HG03064 (cell line): ENCODE measurements at regions not wholly inside any gene's neighbourhood (a gene's known extent, or its start where the extent isn't known, plus 50 kb on each side); places are given as distances from the start of the nearest gene placed in this dataset.
A peak's percentile ranks its signal among the peaks of the same experiment; 100 is the strongest.

Experiments
- ATAC-seq: cut with Tn5 transposase; IDR thresholded peaks from one replicate; pipeline ENCODE4 v1.9.1; 2021; ENCODE audit warnings: low read depth; ENCODE audit not compliant: unreplicated experiment

GRCh38 chrX:20529301-20529700, 262.6 kb upstream of the RPS6KA3 start:
- no peak for ATAC-seq

GRCh38 chrX:20527558-20528011, 260.9 kb upstream of the RPS6KA3 start:
- ATAC-seq, result no peak

- ATAC-seq, result no peak
Observed at GRCh38 chrX:20527041-20527440, 260.3 kb upstream of the RPS6KA3 start.

DNA sequence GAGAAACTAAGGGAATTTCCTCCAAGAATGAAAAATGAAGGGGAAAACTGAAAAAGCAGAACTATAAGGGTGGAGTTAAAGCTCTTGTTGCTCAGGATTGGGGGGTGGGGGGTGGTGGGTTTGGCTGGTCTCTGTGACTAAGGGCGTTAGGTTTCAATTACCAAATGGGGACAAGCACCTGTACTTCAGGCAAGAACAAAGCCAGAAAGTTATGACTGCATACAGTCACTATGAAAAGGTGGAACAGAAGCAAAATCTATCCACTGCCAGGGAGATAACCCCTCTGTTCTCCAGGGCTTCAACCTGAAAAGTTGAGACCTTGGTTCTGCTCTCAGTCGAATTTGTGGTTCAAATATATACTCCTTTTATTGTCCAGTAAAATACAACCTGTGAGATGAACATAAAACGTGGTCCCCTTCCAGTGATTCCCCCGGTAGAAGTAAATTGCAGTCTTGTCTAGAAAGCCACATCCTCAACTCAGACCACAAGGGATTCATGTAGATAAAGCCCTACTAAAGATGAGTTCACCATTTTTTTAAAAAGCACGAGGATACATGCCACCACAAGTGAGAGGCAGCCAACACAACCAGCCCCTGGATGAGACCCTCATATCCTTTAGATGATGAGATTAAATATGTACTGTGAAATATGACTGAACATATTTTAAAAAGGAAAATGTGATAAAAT, 257.1 kb upstream of the RPS6KA3 start:
- ATAC-seq, result no peak

DNA sequence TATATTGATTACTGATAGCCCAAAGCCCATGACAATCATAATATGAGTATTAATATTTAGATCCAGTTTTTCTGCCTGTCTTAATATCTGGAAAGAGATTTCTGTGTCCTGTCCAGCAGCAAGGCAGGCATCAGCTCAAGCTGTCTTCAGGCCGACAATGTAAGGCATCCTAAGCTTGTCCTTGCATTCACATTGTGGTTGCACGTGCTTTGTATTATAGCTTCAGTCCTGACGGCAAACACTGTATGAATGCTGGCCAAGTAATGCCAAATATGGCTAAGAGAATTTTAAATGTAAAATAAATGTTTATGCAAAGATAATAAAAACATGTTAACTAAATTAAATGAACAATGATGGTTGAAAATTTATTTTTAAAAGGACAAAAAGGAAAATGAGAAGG, 255.7 kb upstream of the RPS6KA3 start:
- ATAC-seq, result no peak

DNA sequence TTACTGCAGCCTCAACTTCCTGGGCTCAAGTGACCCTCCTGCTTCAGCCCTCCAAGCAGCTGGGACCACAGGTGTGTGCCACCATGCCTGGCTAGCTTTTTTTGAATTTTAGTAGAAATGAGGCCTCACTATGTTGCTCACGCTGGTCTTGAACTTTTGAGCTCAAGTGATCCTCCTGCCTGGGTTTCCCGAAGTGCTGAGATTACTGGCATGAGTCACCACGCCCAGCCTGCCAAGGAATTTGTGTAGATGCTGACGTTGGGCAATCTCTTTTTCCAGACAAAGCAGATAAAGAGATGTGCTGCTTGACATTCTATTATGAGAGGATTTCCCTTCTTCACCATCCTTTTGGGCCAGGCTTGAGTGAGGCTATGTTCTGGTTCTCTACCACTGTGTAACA, 254.5 kb upstream of the RPS6KA3 start:
- ATAC-seq, result no peak

GRCh38 chrX:20519826-20520225, 253.1 kb upstream of the RPS6KA3 start:
- ATAC-seq, result no peak

DNA sequence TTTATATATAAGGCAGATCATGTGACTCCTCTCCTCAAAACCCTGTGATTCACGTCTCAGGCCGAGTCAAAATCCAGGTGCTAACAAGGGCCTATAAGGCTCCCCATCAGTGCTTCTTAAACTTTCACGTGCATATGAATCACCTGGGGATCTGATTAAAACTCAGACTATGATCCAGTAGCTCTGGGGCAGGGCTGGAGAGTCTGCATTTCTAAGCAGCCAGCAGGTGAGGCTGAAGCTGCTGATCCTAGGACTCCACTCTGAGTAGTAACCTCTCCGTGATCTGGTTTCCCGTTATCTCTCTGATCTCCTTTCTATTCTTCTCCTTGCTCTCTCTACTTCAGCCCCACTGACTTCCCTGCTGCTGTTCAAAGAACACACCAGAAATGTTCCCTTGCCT, 252.4 kb upstream of the RPS6KA3 start:
- ATAC-seq, result no peak

GRCh38 chrX:20517565-20517964, 250.9 kb upstream of the RPS6KA3 start:
- no peak for ATAC-seq

GRCh38 chrX:20515841-20516461, 249.2 kb upstream of the RPS6KA3 start:
- peak; percentile 99 for ATAC-seq

DNA sequence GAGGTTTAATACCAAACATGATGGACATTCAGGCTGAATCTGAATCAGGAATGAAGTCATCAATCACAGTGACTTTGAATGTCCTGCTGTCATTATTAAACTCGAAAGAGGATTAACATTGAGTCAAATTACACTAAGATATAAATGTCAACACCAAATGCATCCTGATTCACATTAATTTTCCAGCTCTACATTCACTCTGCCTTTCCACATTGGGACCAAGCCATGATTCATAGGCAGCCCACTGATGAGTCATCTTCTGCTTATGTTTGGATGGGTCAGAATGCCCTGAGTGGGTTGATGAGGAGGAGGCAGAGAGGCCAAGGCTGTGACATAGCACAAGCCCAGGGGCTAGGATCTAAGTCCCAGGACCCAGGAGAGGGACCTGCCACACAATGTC, 247.6 kb upstream of the RPS6KA3 start:
- no peak for ATAC-seq

- no peak for ATAC-seq
Observed at GRCh38 chrX:20513185-20513584, 246.5 kb upstream of the RPS6KA3 start.

DNA sequence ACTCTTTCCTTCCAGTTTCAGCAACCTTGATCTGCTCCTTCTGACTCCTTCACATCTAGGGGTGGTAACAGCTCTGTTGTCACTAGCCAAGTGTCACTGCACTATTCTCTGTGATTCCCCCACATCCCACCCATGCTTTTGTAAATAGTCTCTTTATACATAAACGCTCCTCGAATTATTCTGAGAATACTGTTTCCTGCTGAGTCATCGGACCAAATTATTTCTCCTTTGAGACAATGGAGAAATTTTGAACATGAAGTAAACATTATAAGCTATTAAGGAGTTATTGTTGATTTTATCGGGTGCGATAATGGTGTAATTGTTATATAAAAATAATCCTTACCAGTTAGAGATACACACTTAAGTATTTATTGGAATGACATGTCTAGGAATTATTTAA, 245.1 kb upstream of the RPS6KA3 start:
- ATAC-seq, result no peak

DNA sequence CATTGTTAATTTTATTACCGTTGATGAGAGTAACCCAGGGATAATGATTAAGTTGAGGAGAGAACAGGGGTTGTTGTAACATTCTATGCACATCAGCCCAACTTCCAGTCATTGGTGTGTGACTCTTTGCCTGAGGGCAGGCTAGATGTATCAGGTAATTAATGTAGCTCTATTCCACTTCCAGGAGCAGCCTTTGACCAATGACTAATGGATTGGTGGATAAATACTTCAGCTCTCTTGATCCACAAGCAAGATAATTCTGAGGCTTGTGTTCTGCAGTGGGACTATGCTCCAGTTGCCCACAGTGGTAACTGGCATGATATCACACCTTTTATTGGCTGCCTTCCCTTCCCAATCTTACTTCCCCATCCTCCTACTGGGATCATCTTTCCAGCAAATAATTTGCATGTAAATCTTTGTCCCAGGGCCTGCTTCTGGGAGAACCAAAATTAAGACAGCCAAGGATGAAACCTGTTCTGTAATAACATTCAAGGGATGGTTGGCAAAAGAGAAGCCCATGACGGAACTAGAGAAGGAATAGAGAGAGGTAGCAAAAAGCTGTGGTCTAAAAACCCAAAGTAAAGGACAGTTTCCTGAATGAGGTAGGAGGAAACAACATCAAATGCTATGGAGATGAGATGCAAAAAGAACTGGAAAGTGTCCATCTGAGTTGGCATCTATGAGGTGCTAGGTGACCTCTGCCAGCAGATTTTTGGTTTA, 241.4 kb upstream of the RPS6KA3 start:
- ATAC-seq, result no peak

DNA sequence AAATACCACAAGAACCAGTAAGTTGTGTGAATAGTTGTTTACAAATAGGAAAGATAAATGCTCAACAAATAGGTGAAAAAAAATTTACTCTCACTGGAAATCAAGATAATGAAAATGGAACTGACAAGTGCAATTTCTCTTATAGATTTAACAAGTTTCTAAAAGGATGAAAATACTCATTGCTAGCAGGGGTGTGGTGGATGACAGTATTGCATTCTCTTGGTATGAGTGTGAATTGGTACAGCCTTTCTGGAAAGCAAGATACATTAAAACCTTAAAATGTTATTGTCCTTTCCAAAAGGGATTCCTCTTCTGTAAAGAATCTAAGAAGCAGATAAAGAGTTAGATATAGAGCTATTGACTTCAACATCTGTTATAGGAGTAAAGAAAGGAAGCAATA, 240.0 kb upstream of the RPS6KA3 start:
- ATAC-seq, result no peak

GRCh38 chrX:20500949-20501348, 234.2 kb upstream of the RPS6KA3 start:
- ATAC-seq, result no peak

DNA sequence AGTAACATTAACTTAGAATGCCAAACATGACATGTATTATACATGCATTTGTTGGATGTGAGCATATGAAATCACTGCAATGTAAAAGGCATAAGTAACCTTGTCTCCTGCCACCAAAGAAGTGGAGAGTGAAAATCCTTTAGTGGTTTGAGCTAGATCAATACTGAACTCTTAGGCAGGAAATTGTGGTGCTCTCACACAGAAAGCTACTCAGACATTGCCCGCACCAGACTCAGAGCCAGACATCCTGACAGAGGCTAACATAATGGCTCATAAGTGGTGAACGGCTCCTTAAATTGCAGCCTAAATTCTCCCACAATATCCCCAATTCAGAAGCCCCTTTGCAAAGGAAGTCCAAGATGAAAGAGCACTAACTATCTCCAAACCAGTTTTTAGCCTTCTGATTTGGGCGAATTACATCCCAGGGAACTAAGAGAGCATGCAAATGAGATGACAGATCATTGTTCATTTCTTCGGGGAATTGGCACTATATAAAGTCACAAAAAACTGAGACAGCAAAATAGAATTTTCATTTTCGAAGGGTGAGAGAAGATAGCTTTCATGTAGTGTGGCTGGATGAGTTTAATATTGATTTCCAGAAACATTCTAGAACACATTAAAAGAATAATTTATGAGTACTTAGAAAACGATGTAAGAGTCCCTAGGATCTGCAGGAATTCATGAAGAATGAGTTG, 233.6 kb upstream of the RPS6KA3 start:
- ATAC-seq, result peak; percentile 82

DNA sequence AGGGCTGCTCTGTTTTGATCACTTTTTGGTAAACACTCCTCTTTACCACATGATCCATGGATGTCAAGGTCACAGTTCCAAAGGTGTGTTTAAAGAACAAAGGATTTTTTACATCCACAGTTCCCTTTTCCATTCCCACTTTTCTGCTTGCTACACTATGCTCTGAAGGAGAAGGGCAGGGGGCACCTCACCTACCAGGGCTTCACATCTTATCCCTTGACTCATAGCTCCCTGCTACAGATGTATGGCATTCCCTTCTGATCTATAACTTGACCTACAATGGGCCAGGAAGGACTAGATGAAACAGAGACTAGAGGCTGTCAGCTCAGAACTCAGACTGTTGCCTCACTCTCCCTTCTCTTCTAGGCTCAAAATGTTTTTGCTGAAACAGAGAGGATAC, 233.1 kb upstream of the RPS6KA3 start:
- peak; percentile 30 for ATAC-seq

DNA sequence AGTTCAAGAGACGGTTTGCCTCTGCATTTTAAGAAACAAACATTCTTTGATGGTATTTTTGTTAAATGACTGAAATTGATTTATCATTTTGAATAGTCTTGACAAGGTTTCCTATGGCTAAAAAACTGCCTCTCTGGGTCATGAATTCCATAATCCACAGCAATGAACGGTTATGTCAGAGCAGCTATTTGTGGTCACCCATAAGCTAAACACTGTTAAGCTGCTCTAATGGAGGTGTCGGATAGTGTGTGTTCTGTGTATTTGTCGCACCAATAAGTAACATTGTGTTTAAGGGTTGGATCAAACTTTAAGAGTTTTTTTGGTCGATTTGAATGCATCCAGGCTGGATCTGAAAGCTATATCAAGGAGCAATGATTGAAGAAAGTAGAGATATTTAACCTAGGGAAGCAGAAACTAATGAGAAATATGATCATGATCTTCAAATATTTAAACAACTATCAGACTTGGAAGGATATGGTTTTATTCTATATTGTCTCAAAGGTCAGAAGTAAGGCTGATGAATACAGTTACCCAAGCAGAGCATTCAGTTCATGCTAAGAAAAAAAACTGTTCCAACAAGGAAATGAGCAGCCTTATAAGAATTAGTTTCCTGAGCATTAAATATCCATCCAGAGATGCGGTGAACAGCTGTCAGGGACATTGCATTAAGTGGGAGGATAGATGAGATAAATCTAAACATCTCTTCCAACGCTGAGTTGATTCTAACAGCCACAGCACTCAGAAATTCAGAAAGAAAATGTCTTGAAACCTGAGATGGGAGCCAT, 232.3 kb upstream of the RPS6KA3 start:
- no peak for ATAC-seq

- no peak for ATAC-seq
Observed at GRCh38 chrX:20495575-20495974, 228.9 kb upstream of the RPS6KA3 start.
